Endothelial cell of umbilical vein (primary cell): ENCODE measurements at regions not wholly inside any gene's neighbourhood (a gene's known extent, or its start where the extent isn't known, plus 50 kb on each side); places are given as distances from the start of the nearest gene placed in this dataset.

Experiments
- BruUV-seq: library from RNA; stranded (reverse); fragments of 400-500 nt; replicated peaks from 2 replicates; lab custom pipeline; 2021; lab: Mats Ljungman, UMichigan
- CTCF ChIA-PET: fragments of 300-600, 350-600 bp; sonication (Branson Sonifier 250); formaldehyde crosslinking; loops from one replicate; lab custom pipeline; 2021; ENCODE audit warnings: antibody characterized with exemption, inconsistent platforms; lab: Charles Lee
- POLR2A ChIA-PET: fragments of 300-600, 350-600 bp; sonication (Branson Sonifier 250); formaldehyde crosslinking; loops from one replicate; lab custom pipeline; 2021; ENCODE audit warnings: antibody characterized with exemption, inconsistent platforms; lab: Charles Lee
- DNase-seq: peaks from one replicate; pipeline ENCODE4 v3.0.0-alpha.2; 2011; ENCODE audit warnings: low read depth, low spot score
- FAIRE-seq: peaks from 2 replicates; lab custom pipeline; 2011; peaks lifted over from hg19 to GRCh38; lab: Jason Lieb, UNC
- H2AFZ ChIP-seq: 2 replicates; pipeline ENCODE4 v1.6.0; 2012; ENCODE audit warnings: low read depth, low read length, control low read depth, inconsistent platforms
- H3K27ac ChIP-seq: 2 replicates; pipeline ENCODE4 v1.5.1; 2011; ENCODE audit warnings: low read depth, mild to moderate bottlenecking, control low read depth, low read length, moderate library complexity; ENCODE audit not compliant: insufficient read depth
- H3K27me3 ChIP-seq, 2 experiments: 2 replicates each; pipeline versions ENCODE4 v1.6.0 to v1.6.1; 2011; ENCODE audit warnings: low read length in 2 of 2, mixed read lengths in 1 of 2; ENCODE audit not compliant: control insufficient read depth in 2 of 2, insufficient read depth in 2 of 2
- H3K36me3 ChIP-seq, 2 experiments: 2 replicates in 1 of 2; 3 replicates in 1 of 2; pipeline ENCODE4 v1.5.1; 2011; ENCODE audit warnings: low read length in 2 of 2, mild to moderate bottlenecking in 1 of 2, moderate library complexity in 1 of 2; ENCODE audit not compliant: control insufficient read depth in 2 of 2, insufficient read depth in 2 of 2; ENCODE audit errors: extremely low read depth in 1 of 2
- H3K4me1 ChIP-seq: 3 replicates; pipeline ENCODE4 v1.5.1; 2011; ENCODE audit warnings: mild to moderate bottlenecking, low read length; ENCODE audit not compliant: control insufficient read depth, insufficient read depth; ENCODE audit errors: extremely low read depth
- H3K4me2 ChIP-seq: 2 replicates; pipeline ENCODE4 v1.6.1; 2011; ENCODE audit warnings: low read length, control low read depth, mixed read lengths; ENCODE audit not compliant: insufficient read depth
- H3K4me3 ChIP-seq, 3 experiments: fragments of 200-600 bp in 1 of 3; sonication (generic), shearing (Covaris generic) in 1 of 3; replicated peaks in 1 of 3; 2 replicates each; pipeline ENCODE4 v1.5.1; 2011 to 2016; ENCODE audit warnings: control low read depth in 3 of 3, low read length in 3 of 3, mild to moderate bottlenecking in 2 of 3, inconsistent platforms in 1 of 3, low read depth in 1 of 3, moderate library complexity in 1 of 3; ENCODE audit not compliant: insufficient read depth in 1 of 3
- H3K79me2 ChIP-seq: 2 replicates; pipeline ENCODE4 v1.6.0; 2012; ENCODE audit warnings: low read length, inconsistent platforms; ENCODE audit not compliant: control insufficient read depth, insufficient read depth
- H3K9ac ChIP-seq: replicated peaks from 2 replicates; pipeline ENCODE3; 2011; ENCODE audit warnings: low read length, control low read depth; ENCODE audit not compliant: insufficient read depth; ENCODE audit errors: extremely low read depth
- H3K9me1 ChIP-seq: replicated peaks from 3 replicates; pipeline ENCODE4 v1.6.0; 2011; ENCODE audit warnings: mild to moderate bottlenecking, low read length; ENCODE audit not compliant: control insufficient read depth, insufficient read depth; ENCODE audit errors: extremely low read depth
- H3K9me3 ChIP-seq: replicated peaks from 2 replicates; pipeline ENCODE4 v1.5.1; 2012; ENCODE audit warnings: low read length, inconsistent platforms; ENCODE audit not compliant: control insufficient read depth, insufficient read depth
- H4K20me1 ChIP-seq: replicated peaks from 2 replicates; pipeline ENCODE3; 2011; ENCODE audit warnings: mild to moderate bottlenecking, low read length; ENCODE audit not compliant: control insufficient read depth, insufficient read depth; ENCODE audit errors: extremely low read depth
- EZH2 ChIP-seq: IDR thresholded peaks from 2 replicates; pipeline ENCODE4 v1.6.1; 2012; ENCODE audit warnings: borderline replicate concordance, low read depth, mild to moderate bottlenecking, moderate library complexity, low read length, inconsistent platforms; ENCODE audit not compliant: severe bottlenecking
- FOS ChIP-seq: IDR thresholded peaks from 2 replicates; pipeline ENCODE4 v1.6.1; 2011; ENCODE audit warnings: mild to moderate bottlenecking, low read length, moderate library complexity, borderline replicate concordance; ENCODE audit not compliant: insufficient read depth
- GATA2 ChIP-seq: IDR thresholded peaks from 2 replicates; pipeline ENCODE4 v1.7.0; 2011; ENCODE audit warnings: low read depth, mild to moderate bottlenecking, moderate library complexity, mixed read lengths, low read length; ENCODE audit not compliant: insufficient read length, insufficient read depth
- JUN ChIP-seq: IDR thresholded peaks from 2 replicates; pipeline ENCODE4 v1.6.1; 2011; ENCODE audit warnings: borderline replicate concordance, low read depth; ENCODE audit not compliant: insufficient read length, insufficient read depth
- MYC ChIP-seq: IDR thresholded peaks from one replicate; pipeline ENCODE4 v1.6.1; 2011; ENCODE audit warnings: mild to moderate bottlenecking, low read depth, low read length
- POLR2A ChIP-seq: IDR thresholded peaks from 2 replicates; pipeline ENCODE4 v1.6.1; 2012; ENCODE audit warnings: low read depth, mild to moderate bottlenecking, control low read depth, low read length
- POLR2AphosphoS5 ChIP-seq: IDR thresholded peaks from 2 replicates; pipeline ENCODE4 v1.6.1; 2012; ENCODE audit warnings: low read depth, mild to moderate bottlenecking, control low read depth, low read length, moderate library complexity; ENCODE audit not compliant: insufficient read depth
- dilution Hi-C: fragments of 300-500 bp; cut with MboI; formaldehyde crosslinking; loops from one replicate; pipeline ENCODE4 v1.15.0; 2019; ENCODE audit warnings: low sequenced_read_pairs; ENCODE audit not compliant: extremely low pct_ligation_motif_present
- intact Hi-C: fragments of 100-400 bp; cut with micrococcal nuclease; formaldehyde crosslinking; loops from one replicate; pipeline ENCODE4 v1.10.0; 2022
- TF ChIP-seq, protein P1 (sequence below): IDR thresholded peaks from 2 replicates; pipeline ENCODE4 v1.6.1; 2011; ENCODE audit not compliant: insufficient read depth, insufficient read length
- TF ChIP-seq, protein P2 (sequence below), 2 donors: IDR thresholded peaks; 1 replicate in 1 of 2; 2 replicates in 1 of 2; pipeline ENCODE4 v1.5.1; 2011; ENCODE audit warnings: low read length in 2 of 2, mild to moderate bottlenecking in 2 of 2, moderate library complexity in 2 of 2, control low read depth in 1 of 2, inconsistent platforms in 1 of 2, low read depth in 1 of 2; ENCODE audit not compliant: insufficient read depth in 1 of 2; ENCODE audit errors: extremely low read depth in 1 of 2

DNA sequence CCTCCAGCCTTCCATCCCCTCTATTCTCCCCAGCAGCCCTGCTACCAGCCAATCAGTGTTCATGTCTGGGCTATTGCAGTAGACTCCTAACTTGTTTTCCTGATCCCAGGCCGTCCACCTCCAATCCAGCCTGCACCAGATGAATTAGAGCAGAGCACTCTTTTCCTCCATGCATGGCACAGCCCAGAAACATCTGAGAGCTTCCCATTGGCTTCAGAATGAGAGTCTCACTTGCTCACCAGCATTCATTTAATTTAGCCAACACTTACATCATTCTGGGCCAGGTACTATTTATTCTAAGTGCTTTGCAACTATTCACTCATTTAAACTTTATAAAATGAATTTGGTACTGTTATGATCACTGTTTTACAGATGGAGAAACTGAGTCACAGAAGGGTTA, 51.4 kb upstream of the DUSP5 start:
- dilution Hi-C loops = no loop called here
- intact Hi-C loops = loop anchor here (2.0 kb wide), 4 partner anchors 15 to 93 kb away; no protein-coding TSS in a partner anchor
- FAIRE-seq = no peak

More for the DNA sequence above, 51.4 kb upstream of the DUSP5 start:
- Histone ChIP-seq H3K79me2 (no peaks in the 10 kb centered on the region), H2AFZ (no peak overlapping the region), H3K4me3 (no peak overlapping the region), H4K20me1 (no peaks in the 10 kb centered on the region), H3K27ac (no peak overlapping the region), H3K4me2 (no peak overlapping the region), H3K27me3 (no peaks in the 10 kb centered on the region), H3K9ac (no peak overlapping the region), H3K4me1 (peaks cover 17% of the 10 kb centered on the region), H3K9me3 (no peaks in the 10 kb centered on the region), H3K36me3 (no peaks in the 10 kb centered on the region), H3K9me1 (no peaks in the 10 kb centered on the region)
- ChIA-PET POLR2A (no interaction called here), CTCF (interaction anchor here (0.7 to 2.3 kb wide), 9 partner anchors 18 to 101 kb away, joined by 3 to 10 read pairs (median 4); no protein-coding TSS in a partner anchor)
- BruUV-seq = no TSS peak
- no peak for DNase-seq
- TF ChIP-seq JUN = no peak
- TF ChIP-seq MYC = no peak
- no peak for TF ChIP-seq POLR2A
- TF ChIP-seq GATA2 = no peak
- no peak for TF ChIP-seq POLR2AphosphoS5
- TF ChIP-seq, protein P1, sequence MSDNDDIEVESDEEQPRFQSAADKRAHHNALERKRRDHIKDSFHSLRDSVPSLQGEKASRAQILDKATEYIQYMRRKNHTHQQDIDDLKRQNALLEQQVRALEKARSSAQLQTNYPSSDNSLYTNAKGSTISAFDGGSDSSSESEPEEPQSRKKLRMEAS = no peak
- no peak for TF ChIP-seq FOS
- TF ChIP-seq, protein P2, sequence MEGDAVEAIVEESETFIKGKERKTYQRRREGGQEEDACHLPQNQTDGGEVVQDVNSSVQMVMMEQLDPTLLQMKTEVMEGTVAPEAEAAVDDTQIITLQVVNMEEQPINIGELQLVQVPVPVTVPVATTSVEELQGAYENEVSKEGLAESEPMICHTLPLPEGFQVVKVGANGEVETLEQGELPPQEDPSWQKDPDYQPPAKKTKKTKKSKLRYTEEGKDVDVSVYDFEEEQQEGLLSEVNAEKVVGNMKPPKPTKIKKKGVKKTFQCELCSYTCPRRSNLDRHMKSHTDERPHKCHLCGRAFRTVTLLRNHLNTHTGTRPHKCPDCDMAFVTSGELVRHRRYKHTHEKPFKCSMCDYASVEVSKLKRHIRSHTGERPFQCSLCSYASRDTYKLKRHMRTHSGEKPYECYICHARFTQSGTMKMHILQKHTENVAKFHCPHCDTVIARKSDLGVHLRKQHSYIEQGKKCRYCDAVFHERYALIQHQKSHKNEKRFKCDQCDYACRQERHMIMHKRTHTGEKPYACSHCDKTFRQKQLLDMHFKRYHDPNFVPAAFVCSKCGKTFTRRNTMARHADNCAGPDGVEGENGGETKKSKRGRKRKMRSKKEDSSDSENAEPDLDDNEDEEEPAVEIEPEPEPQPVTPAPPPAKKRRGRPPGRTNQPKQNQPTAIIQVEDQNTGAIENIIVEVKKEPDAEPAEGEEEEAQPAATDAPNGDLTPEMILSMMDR (IDR thresholded peaks at IDR 0.05; ENCODE audit: extremely low read depth in 1 of 2, insufficient read depth in 1 of 2, low read depth in 1 of 2, low read length in 2 of 2) = no peak
- no peak for TF ChIP-seq EZH2
